ENCODE measurements at regions not wholly inside any gene's neighbourhood (a gene's known extent, or its start where the extent isn't known, plus 50 kb on each side); places are given as distances from the start of the nearest gene placed in this dataset.

DNA sequence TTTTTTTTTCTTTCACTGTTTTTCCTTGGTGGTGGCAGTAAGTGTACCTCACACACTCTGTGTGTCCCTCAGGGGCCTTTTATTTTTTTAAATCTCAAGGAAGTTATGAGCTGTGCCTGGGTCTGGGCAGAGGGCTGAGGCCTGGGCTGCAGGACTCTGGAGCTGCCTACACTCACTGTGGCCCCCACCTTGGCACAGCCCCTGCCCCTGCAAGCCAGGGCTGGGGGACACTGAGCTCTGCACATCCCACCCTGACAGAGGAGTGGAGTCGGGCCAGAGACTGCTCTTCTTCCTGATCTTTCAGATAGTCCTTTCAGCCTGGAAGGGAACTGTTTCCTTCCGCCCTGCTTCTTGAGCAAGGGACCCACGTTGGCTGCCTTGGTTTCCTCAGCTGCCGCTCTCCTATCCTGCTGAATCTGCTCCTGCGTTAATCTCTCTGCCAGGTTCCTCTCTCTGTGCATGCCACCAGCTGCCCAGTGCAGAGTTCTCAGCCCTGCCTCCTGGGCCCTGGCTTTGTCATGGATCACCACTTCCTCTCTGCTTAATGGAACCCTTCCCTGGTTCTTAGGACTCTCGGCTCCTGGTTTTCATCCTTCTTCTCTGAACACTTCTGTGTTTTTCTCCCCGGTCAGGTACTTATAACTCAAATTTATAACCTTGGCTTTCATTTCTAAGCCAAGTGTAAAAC, 502.3 kb downstream of the DIRAS2 start:
- no peak overlapping the region for H3K27ac ChIP-seq (ENCODE audit: low read depth, low read length)
- no peaks in the 10 kb centered on the region for H3K9me3 ChIP-seq (ENCODE audit: insufficient read depth, low read length)
- H4K20me1 ChIP-seq (ENCODE audit: low read depth, low read length): 0 out of 2 replicates have a peak, but pooled peaks cover 4% of the 10 kb centered on the region
- no peaks in the 10 kb centered on the region for H3K79me2 ChIP-seq (ENCODE audit: insufficient read depth, low read length)
- H3K4me2 ChIP-seq (ENCODE audit: low read depth, low read length, poor library complexity, severe bottlenecking): no peak overlapping the region
- H3K9ac ChIP-seq (ENCODE audit: low read length): no peak overlapping the region
- H3K27me3 ChIP-seq (ENCODE audit: low read length): no peaks in the 10 kb centered on the region
- H3K36me3 ChIP-seq (ENCODE audit: low read length): no peaks in the 10 kb centered on the region
- no peaks in the 10 kb centered on the region for H3K9me2 ChIP-seq (replicated peaks; ENCODE audit: insufficient read depth, low read length)
- no peak overlapping the region for H3K4me3 ChIP-seq (ENCODE audit: insufficient read depth, low read length, poor library complexity, severe bottlenecking)
- H2AFZ ChIP-seq (ENCODE audit: low read depth, low read length, severe bottlenecking): no peak overlapping the region
- TF ChIP-seq EZH2phosphoT487 (conservative IDR thresholded peaks at IDR 0.05; ENCODE audit: low read length): no peak
- TF ChIP-seq, protein P1, sequence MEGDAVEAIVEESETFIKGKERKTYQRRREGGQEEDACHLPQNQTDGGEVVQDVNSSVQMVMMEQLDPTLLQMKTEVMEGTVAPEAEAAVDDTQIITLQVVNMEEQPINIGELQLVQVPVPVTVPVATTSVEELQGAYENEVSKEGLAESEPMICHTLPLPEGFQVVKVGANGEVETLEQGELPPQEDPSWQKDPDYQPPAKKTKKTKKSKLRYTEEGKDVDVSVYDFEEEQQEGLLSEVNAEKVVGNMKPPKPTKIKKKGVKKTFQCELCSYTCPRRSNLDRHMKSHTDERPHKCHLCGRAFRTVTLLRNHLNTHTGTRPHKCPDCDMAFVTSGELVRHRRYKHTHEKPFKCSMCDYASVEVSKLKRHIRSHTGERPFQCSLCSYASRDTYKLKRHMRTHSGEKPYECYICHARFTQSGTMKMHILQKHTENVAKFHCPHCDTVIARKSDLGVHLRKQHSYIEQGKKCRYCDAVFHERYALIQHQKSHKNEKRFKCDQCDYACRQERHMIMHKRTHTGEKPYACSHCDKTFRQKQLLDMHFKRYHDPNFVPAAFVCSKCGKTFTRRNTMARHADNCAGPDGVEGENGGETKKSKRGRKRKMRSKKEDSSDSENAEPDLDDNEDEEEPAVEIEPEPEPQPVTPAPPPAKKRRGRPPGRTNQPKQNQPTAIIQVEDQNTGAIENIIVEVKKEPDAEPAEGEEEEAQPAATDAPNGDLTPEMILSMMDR (IDR thresholded peaks at IDR 0.05; ENCODE audit: insufficient read depth, low read length, poor library complexity, severe bottlenecking): no peak
- H3F3A ChIP-seq (ENCODE audit: insufficient read depth): no peaks in the 10 kb centered on the region

GRCh38 chr9:90141723-90142122, 500.9 kb downstream of the DIRAS2 start:
- H3K79me2 ChIP-seq (ENCODE audit: insufficient read depth, low read length): no peaks in the 10 kb centered on the region
- no peak for TF ChIP-seq EZH2phosphoT487 (conservative IDR thresholded peaks at IDR 0.05; ENCODE audit: low read length)
- TF ChIP-seq, protein P1 (IDR thresholded peaks at IDR 0.05; ENCODE audit: insufficient read depth, low read length, poor library complexity, severe bottlenecking): peak; percentile 55
- H3K4me3 ChIP-seq (ENCODE audit: insufficient read depth, low read length, poor library complexity, severe bottlenecking): no peak overlapping the region
- no peaks in the 10 kb centered on the region for H3K36me3 ChIP-seq (ENCODE audit: low read length)
- H3K27ac ChIP-seq (ENCODE audit: low read depth, low read length): no peak overlapping the region
- H2AFZ ChIP-seq (ENCODE audit: low read depth, low read length, severe bottlenecking): no peak overlapping the region
- no peaks in the 10 kb centered on the region for H3K9me2 ChIP-seq (replicated peaks; ENCODE audit: insufficient read depth, low read length)
- no peaks in the 10 kb centered on the region for H3K9me3 ChIP-seq (ENCODE audit: insufficient read depth, low read length)
- no peak overlapping the region for H3K9ac ChIP-seq (ENCODE audit: low read length)
- H3F3A ChIP-seq (ENCODE audit: insufficient read depth): no peaks in the 10 kb centered on the region
- H4K20me1 ChIP-seq (ENCODE audit: low read depth, low read length): 0 out of 2 replicates have a peak, but pooled peaks cover 4% of the 10 kb centered on the region
- H3K27me3 ChIP-seq (ENCODE audit: low read length): no peaks in the 10 kb centered on the region
- H3K4me2 ChIP-seq (ENCODE audit: low read depth, low read length, poor library complexity, severe bottlenecking): no peak overlapping the region

GRCh38 chr9:90142580-90142979, 500.0 kb downstream of the DIRAS2 start:
- Histone ChIP-seq H3K9ac (ENCODE audit: low read length) (no peak overlapping the region), H3K9me2 (replicated peaks; ENCODE audit: insufficient read depth, low read length) (no peaks in the 10 kb centered on the region), H3K79me2 (ENCODE audit: insufficient read depth, low read length) (no peaks in the 10 kb centered on the region), H2AFZ (ENCODE audit: low read depth, low read length, severe bottlenecking) (no peak overlapping the region), H3K4me3 (ENCODE audit: insufficient read depth, low read length, poor library complexity, severe bottlenecking) (no peak overlapping the region), H3K4me2 (ENCODE audit: low read depth, low read length, poor library complexity, severe bottlenecking) (no peak overlapping the region), H3F3A (ENCODE audit: insufficient read depth) (no peaks in the 10 kb centered on the region), H3K9me3 (ENCODE audit: insufficient read depth, low read length) (no peaks in the 10 kb centered on the region), H3K27ac (ENCODE audit: low read depth, low read length) (no peak overlapping the region), H4K20me1 (ENCODE audit: low read depth, low read length) (no peaks in the 10 kb centered on the region), H3K27me3 (ENCODE audit: low read length) (no peaks in the 10 kb centered on the region), H3K36me3 (ENCODE audit: low read length) (no peaks in the 10 kb centered on the region)
- no peak for TF ChIP-seq EZH2phosphoT487 (conservative IDR thresholded peaks at IDR 0.05; ENCODE audit: low read length)
- TF ChIP-seq, protein P1 (IDR thresholded peaks at IDR 0.05; ENCODE audit: insufficient read depth, low read length, poor library complexity, severe bottlenecking): peak; percentile 46

All from SU-DHL-6 (cell line).